GM21515 (cell line): ENCODE measurements at regions not wholly inside any gene's neighbourhood (a gene's known extent, or its start where the extent isn't known, plus 50 kb on each side); places are given as distances from the start of the nearest gene placed in this dataset.

Experiments
- ATAC-seq: cut with Tn5 transposase; IDR thresholded peaks from one replicate; pipeline ENCODE4 v1.9.1; 2021; ENCODE audit not compliant: unreplicated experiment

- no peak for ATAC-seq
Measured at GRCh38 chr15:70198441-70199123, 100.9 kb upstream of the TLE3 start.

GRCh38 chr15:70197945-70198361 lies 100.2 kb upstream of the TLE3 start:
- no peak for ATAC-seq

GRCh38 chr15:70197318-70197944 lies 99.7 kb upstream of the TLE3 start:
- no peak for ATAC-seq

- ATAC-seq: peak; percentile 63
Measured at GRCh38 chr15:70196372-70197316, 98.9 kb upstream of the TLE3 start.

GRCh38 chr15:70195587-70196305 lies 98.0 kb upstream of the TLE3 start:
- ATAC-seq: no peak

GRCh38 chr15:70195171-70195570 lies 97.5 kb upstream of the TLE3 start:
- no peak for ATAC-seq

GRCh38 chr15:70194266-70194665 lies 96.5 kb upstream of the TLE3 start:
- ATAC-seq: no peak

GRCh38 chr15:70193734-70194133 lies 96.0 kb upstream of the TLE3 start:
- no peak for ATAC-seq

- no peak for ATAC-seq
Measured at GRCh38 chr15:70192490-70192889, 94.8 kb upstream of the TLE3 start.

- no peak for ATAC-seq
Measured at GRCh38 chr15:70192041-70192440, 94.3 kb upstream of the TLE3 start.

GRCh38 chr15:70190965-70191364 lies 93.2 kb upstream of the TLE3 start:
- ATAC-seq: no peak

GRCh38 chr15:70189826-70190695 lies 92.3 kb upstream of the TLE3 start:
- no peak for ATAC-seq

- ATAC-seq: no peak
Measured at GRCh38 chr15:70188286-70188685, 90.6 kb upstream of the TLE3 start.

GRCh38 chr15:70187331-70187730 lies 89.6 kb upstream of the TLE3 start:
- ATAC-seq: no peak

- ATAC-seq: no peak
Measured at GRCh38 chr15:70186152-70186551, 88.4 kb upstream of the TLE3 start.

- ATAC-seq: no peak
Measured at GRCh38 chr15:70185251-70185711, 87.6 kb upstream of the TLE3 start.

GRCh38 chr15:70182858-70183695 lies 85.4 kb upstream of the TLE3 start:
- ATAC-seq: no peak

- ATAC-seq: no peak
Measured at GRCh38 chr15:70181626-70182255, 84.0 kb upstream of the TLE3 start.
